Endothelial cell (in vitro differentiated cells): ENCODE measurements at regions not wholly inside any gene's neighbourhood (a gene's known extent, or its start where the extent isn't known, plus 50 kb on each side); places are given as distances from the start of the nearest gene placed in this dataset.

Experiments
- DNase-seq: peaks from one replicate; pipeline ENCODE4 v3.0.0; 2021; ENCODE audit warnings: low spot score
- H3K27ac Mint-ChIP-seq: one replicate; pipeline ENCODE4 v1.8.0; 2021; ENCODE audit warnings: mixed read lengths, inconsistent platforms; ENCODE audit not compliant: unreplicated experiment
- H3K27me3 Mint-ChIP-seq: one replicate; pipeline ENCODE4 v1.8.0; 2021; ENCODE audit warnings: mild to moderate bottlenecking, moderate library complexity, mixed read lengths, inconsistent platforms; ENCODE audit not compliant: unreplicated experiment
- H3K36me3 Mint-ChIP-seq: one replicate; pipeline ENCODE4 v1.8.0; 2021; ENCODE audit warnings: mild to moderate bottlenecking, low read depth, mixed read lengths, inconsistent platforms; ENCODE audit not compliant: unreplicated experiment
- H3K4me1 Mint-ChIP-seq: one replicate; pipeline ENCODE4 v1.8.0; 2021; ENCODE audit warnings: mild to moderate bottlenecking, mixed read lengths, inconsistent platforms; ENCODE audit not compliant: unreplicated experiment
- H3K4me3 Mint-ChIP-seq: one replicate; pipeline ENCODE4 v1.8.0; 2021; ENCODE audit warnings: mild to moderate bottlenecking, mixed read lengths, inconsistent platforms; ENCODE audit not compliant: unreplicated experiment
- H3K9me3 Mint-ChIP-seq: one replicate; pipeline ENCODE4 v1.8.0; 2021; ENCODE audit warnings: mixed read lengths, inconsistent platforms; ENCODE audit not compliant: unreplicated experiment
- TF ChIP-seq, protein P1 (sequence below): fragments of 200-600 bp; sonication (generic); IDR thresholded peaks from one replicate; pipeline ENCODE4 v1.5.0; 2021; ENCODE audit warnings: antibody characterized with exemption; ENCODE audit not compliant: unreplicated experiment

DNA sequence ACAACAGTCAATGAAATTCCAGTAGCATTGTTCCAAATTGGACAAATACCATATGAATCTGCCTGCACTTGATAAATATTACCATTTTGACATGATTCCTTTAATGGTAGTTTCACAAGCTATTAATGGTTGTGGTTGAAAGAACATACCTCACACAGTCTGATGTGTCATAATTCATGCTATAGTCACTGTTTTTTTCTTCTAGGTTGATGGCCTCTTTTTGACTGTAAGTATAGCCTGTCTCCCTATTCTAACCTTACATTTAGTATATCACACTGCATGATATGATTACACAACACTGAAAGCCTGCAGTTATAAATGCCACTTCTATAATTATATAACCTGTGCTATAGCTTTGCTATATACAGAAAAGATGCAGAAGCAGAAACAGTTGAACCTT is 834.1 kb downstream of the NSUN3 start:
- no peak overlapping the region for H3K4me3 Mint-ChIP-seq
- H3K4me1 Mint-ChIP-seq: no peaks in the 10 kb centered on the region
- H3K36me3 Mint-ChIP-seq: no peaks in the 10 kb centered on the region
- TF ChIP-seq, protein P1, sequence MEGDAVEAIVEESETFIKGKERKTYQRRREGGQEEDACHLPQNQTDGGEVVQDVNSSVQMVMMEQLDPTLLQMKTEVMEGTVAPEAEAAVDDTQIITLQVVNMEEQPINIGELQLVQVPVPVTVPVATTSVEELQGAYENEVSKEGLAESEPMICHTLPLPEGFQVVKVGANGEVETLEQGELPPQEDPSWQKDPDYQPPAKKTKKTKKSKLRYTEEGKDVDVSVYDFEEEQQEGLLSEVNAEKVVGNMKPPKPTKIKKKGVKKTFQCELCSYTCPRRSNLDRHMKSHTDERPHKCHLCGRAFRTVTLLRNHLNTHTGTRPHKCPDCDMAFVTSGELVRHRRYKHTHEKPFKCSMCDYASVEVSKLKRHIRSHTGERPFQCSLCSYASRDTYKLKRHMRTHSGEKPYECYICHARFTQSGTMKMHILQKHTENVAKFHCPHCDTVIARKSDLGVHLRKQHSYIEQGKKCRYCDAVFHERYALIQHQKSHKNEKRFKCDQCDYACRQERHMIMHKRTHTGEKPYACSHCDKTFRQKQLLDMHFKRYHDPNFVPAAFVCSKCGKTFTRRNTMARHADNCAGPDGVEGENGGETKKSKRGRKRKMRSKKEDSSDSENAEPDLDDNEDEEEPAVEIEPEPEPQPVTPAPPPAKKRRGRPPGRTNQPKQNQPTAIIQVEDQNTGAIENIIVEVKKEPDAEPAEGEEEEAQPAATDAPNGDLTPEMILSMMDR: no peak
- no peak for DNase-seq
- no peaks in the 10 kb centered on the region for H3K9me3 Mint-ChIP-seq
- H3K27ac Mint-ChIP-seq: no peak overlapping the region
- no peaks in the 10 kb centered on the region for H3K27me3 Mint-ChIP-seq

DNA sequence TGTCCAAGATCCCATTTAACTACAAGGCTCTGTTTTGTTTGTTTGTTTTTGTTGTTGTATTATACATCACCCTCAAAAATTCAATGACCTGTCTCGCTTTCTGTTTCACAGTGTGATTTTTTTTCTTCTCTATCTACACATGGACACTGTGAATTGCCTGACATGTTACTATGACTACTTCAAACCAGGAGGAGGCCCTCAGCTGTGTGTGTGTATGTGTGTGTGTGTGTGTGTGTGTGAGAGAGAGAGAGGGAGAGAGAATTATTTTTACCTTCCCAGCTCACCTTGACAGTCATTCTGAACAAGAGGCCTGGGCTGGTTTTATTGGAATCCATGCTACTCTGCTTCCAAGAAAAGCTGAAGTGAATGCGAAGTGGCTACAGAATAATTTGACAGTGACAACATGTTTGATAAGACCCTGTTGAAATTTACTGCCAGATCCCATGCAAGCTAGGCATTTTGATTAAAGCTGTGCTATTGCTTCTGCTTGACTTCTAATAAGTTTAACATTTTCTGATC is 841.4 kb downstream of the NSUN3 start:
- no peak for DNase-seq
- TF ChIP-seq, protein P1: no peak
- Mint-ChIP-seq H3K4me3 (no peak overlapping the region), H3K4me1 (no peaks in the 10 kb centered on the region), H3K9me3 (no peaks in the 10 kb centered on the region), H3K27me3 (no peaks in the 10 kb centered on the region), H3K36me3 (no peaks in the 10 kb centered on the region), H3K27ac (no peak overlapping the region)

DNA sequence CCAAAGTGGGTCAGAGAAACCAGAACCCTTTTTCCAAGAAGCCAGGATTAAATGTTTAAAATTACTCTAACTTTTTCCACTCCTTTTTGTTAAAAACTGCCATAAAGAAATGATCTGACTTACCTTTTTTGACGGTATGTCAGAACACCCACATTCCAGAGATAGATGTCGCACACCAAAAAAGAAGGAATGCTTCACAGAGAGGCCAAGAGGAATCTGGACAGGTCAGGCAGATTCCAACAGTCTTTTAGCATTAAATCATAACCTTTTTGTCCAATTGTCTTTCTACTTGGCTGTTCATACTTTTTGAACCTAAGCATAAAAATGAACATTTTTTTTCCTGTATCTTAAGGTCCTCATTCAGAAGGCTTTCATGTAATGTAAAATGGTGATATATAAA is 846.9 kb downstream of the NSUN3 start:
- Mint-ChIP-seq H3K9me3 (no peaks in the 10 kb centered on the region), H3K27ac (no peak overlapping the region), H3K36me3 (no peaks in the 10 kb centered on the region), H3K4me3 (no peak overlapping the region), H3K27me3 (no peaks in the 10 kb centered on the region), H3K4me1 (no peaks in the 10 kb centered on the region)
- no peak for DNase-seq
- TF ChIP-seq, protein P1: no peak

DNA sequence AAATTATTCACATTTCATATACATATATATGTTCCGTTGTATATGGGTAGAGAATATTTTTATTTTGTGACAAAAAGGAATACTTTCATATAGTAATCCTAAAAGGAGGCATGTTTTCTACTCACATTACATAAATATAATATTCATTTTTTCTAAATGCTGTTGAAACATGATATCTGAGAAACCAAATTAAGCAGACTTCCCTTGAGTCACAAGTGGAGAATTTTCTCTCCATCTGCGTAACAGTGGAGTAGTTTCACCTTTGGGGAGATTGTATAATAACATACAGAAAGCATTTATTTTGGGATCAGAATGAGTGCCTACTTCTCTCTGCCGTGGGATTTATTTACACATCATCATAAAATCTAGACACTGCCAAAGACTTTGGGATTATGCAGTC is 849.8 kb downstream of the NSUN3 start:
- Mint-ChIP-seq H3K27me3 (no peaks in the 10 kb centered on the region), H3K36me3 (no peaks in the 10 kb centered on the region), H3K4me3 (no peak overlapping the region), H3K9me3 (no peaks in the 10 kb centered on the region), H3K4me1 (no peaks in the 10 kb centered on the region), H3K27ac (no peak overlapping the region)
- DNase-seq: no peak
- TF ChIP-seq, protein P1: no peak

DNA sequence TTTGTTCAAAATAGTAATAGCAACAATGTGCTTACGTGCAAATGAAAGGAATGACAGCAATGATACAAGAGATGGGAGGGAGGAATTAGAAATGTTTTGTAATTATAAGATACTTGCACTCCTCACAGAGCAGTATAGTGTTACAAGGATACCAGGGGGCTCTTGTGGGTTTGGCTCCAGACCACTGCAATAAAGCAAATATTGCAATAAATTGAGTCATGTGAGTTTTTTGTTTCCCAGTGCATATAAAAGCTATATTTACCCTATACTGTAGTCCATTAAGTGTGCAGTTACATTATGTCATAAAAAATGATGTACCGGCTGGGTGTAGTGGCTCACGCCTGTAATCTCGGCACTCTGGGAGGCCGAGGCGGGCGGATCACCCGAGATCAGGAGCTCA is 864.3 kb downstream of the NSUN3 start:
- Mint-ChIP-seq H3K4me3 (no peak overlapping the region), H3K27ac (no peak overlapping the region), H3K27me3 (no peaks in the 10 kb centered on the region), H3K4me1 (no peaks in the 10 kb centered on the region), H3K36me3 (no peaks in the 10 kb centered on the region), H3K9me3 (no peaks in the 10 kb centered on the region)
- no peak for DNase-seq
- TF ChIP-seq, protein P1: no peak
